SK-N-SH (cell line): ENCODE measurements at regions not wholly inside any gene's neighbourhood (a gene's known extent, or its start where the extent isn't known, plus 50 kb on each side); places are given as distances from the start of the nearest gene placed in this dataset.
A peak's percentile ranks its signal among the peaks of the same experiment; 100 is the strongest.

ENCODE experiments used
- CTCF ChIA-PET: fragments of 300-600, 350-600 bp; formaldehyde crosslinking; extraction: SDS; loops from one replicate; lab custom pipeline; 2021; lab: Yijun Ruan, JAX
- POLR2A ChIA-PET: fragments of 350-600 bp; sonication (Branson Sonifier 250); formaldehyde crosslinking; extraction: SDS; loops from one replicate; lab custom pipeline; 2020; ENCODE audit warnings: antibody characterized with exemption, inconsistent platforms; lab: Yijun Ruan, JAX
- DNase-seq: peaks from one replicate; pipeline ENCODE4 v3.0.0; 2012
- H2AFZ ChIP-seq: fragments of 200-600 bp; sonication (generic); 2 replicates; pipeline ENCODE4 v1.8.1; 2016; ENCODE audit warnings: antibody characterized with exemption, mild to moderate bottlenecking, low read depth
- H3F3A ChIP-seq: fragments of 200-600 bp; sonication (generic); replicated peaks from 2 replicates; pipeline ENCODE3; 2016; ENCODE audit warnings: antibody characterized with exemption, mild to moderate bottlenecking; ENCODE audit not compliant: insufficient read depth
- H3K27ac ChIP-seq, 2 experiments: fragments of 200-500 bp in 1 of 2; fragments of 200-600 bp in 1 of 2; sonication (Bioruptor generic) in 1 of 2; sonication (generic), shearing (Covaris generic) in 1 of 2; 2 replicates each; pipeline versions ENCODE4 v1.5.1 to v1.6.1; 2014 to 2016; ENCODE audit warnings: low read depth in 2 of 2, inconsistent platforms in 1 of 2, low read length in 1 of 2, mild to moderate bottlenecking in 1 of 2, mixed read lengths in 1 of 2
- H3K27me3 ChIP-seq: fragments of 200-600 bp; sonication (generic), shearing (Covaris generic); 2 replicates; pipeline ENCODE4 v1.6.1; 2016; ENCODE audit warnings: mixed run types; ENCODE audit not compliant: insufficient read depth
- H3K36me3 ChIP-seq, 2 experiments: fragments of 200-500 bp in 1 of 2; fragments of 200-600 bp in 1 of 2; sonication (Bioruptor generic) in 1 of 2; sonication (generic) in 1 of 2; replicated peaks in 1 of 2; 2 replicates each; pipeline versions ENCODE3 to v1.5.1; 2014 to 2016; ENCODE audit warnings: low read length in 1 of 2, mild to moderate bottlenecking in 1 of 2; ENCODE audit not compliant: insufficient read depth in 2 of 2, control insufficient read depth in 1 of 2
- H3K4me1 ChIP-seq, 2 experiments: fragments of 200-500 bp in 1 of 2; fragments of 200-600 bp in 1 of 2; sonication (Bioruptor generic) in 1 of 2; sonication (generic), shearing (Covaris generic) in 1 of 2; 2 replicates each; pipeline versions ENCODE4 v1.5.1 to v1.6.1; 2014 to 2016; ENCODE audit warnings: low read depth in 1 of 2, low read length in 1 of 2, mixed run types in 1 of 2; ENCODE audit not compliant: insufficient read depth in 2 of 2, control insufficient read depth in 1 of 2
- H3K4me2 ChIP-seq: fragments of 200-600 bp; sonication (generic), shearing (Covaris generic); 2 replicates; pipeline ENCODE4 v1.6.1; 2017; ENCODE audit warnings: mixed run types
- H3K4me3 ChIP-seq, 2 experiments: fragments of 200-500 bp in 1 of 2; fragments of 200-600 bp in 1 of 2; sonication (Bioruptor generic) in 1 of 2; sonication (generic), shearing (Covaris generic) in 1 of 2; 2 replicates each; pipeline versions ENCODE4 v1.5.1 to v1.8.1; 2014 to 2016; ENCODE audit warnings: low read depth in 2 of 2, inconsistent platforms in 1 of 2, low read length in 1 of 2, mild to moderate bottlenecking in 1 of 2, mixed read lengths in 1 of 2, moderate library complexity in 1 of 2
- H3K79me2 ChIP-seq: fragments of 200-600 bp; sonication (generic); 2 replicates; pipeline ENCODE4 v1.8.1; 2017; ENCODE audit warnings: mild to moderate bottlenecking; ENCODE audit not compliant: insufficient read depth
- H3K9ac ChIP-seq: fragments of 200-600 bp; sonication (generic); 2 replicates; pipeline ENCODE4 v1.6.1; 2017; ENCODE audit warnings: mixed run types
- H3K9me2 ChIP-seq: fragments of 200-600 bp; sonication (generic); 2 replicates; pipeline ENCODE4 v1.6.1; 2017; ENCODE audit warnings: mixed run types
- H3K9me3 ChIP-seq: fragments of 200-600 bp; sonication (generic); 2 replicates; pipeline ENCODE4 v1.6.1; 2017; ENCODE audit warnings: mixed run types, mild to moderate bottlenecking, moderate library complexity
- H4K20me1 ChIP-seq: fragments of 200-600 bp; sonication (generic); 2 replicates; pipeline ENCODE4 v1.6.1; 2017; ENCODE audit warnings: mild to moderate bottlenecking, mixed run types; ENCODE audit not compliant: insufficient read depth
- CHD2 ChIP-seq: fragments of 150-350 bp; IDR thresholded peaks from 2 replicates; pipeline ENCODE4 v1.6.1; 2018; ENCODE audit warnings: low read length; ENCODE audit not compliant: partially characterized antibody
- CTCF ChIP-seq: fragments of 200-600 bp; sonication (generic); IDR thresholded peaks from 2 replicates; pipeline ENCODE4 v1.6.1; 2017; ENCODE audit warnings: antibody characterized with exemption, mild to moderate bottlenecking, moderate library complexity
- ELF1 ChIP-seq: IDR thresholded peaks from 2 replicates; pipeline ENCODE4 v1.4.0; 2012
- EP300 ChIP-seq, 2 experiments: IDR thresholded peaks; 2 replicates each; pipeline versions ENCODE4 v1.4.0 to v1.6.1; 2012; ENCODE audit warnings: borderline replicate concordance in 1 of 2, low read depth in 1 of 2, low read length in 1 of 2
- EZH2phosphoT487 ChIP-seq: fragments of 200-600 bp; sonication (generic); IDR thresholded peaks from 2 replicates; pipeline ENCODE4 v1.6.1; 2017; ENCODE audit warnings: low read depth, mixed run types, mild to moderate bottlenecking, antibody characterized with exemption, moderate library complexity, borderline replicate concordance
- FOXJ3 ChIP-seq: sonication (generic); formaldehyde crosslinking; IDR thresholded peaks from 2 replicates; pipeline ENCODE4 v1.5.1; 2020; ENCODE audit warnings: mild to moderate bottlenecking, missing genetic modification reagents
- GATA2 ChIP-seq: sonication (generic); formaldehyde crosslinking; IDR thresholded peaks from 2 replicates; pipeline ENCODE4 v1.5.0; 2020; ENCODE audit warnings: mild to moderate bottlenecking, missing genetic modification reagents
- MEF2A ChIP-seq: IDR thresholded peaks from 2 replicates; pipeline ENCODE4 v1.4.0; 2012; ENCODE audit warnings: low read depth, borderline replicate concordance
- NFIC ChIP-seq: IDR thresholded peaks from 2 replicates; pipeline ENCODE4 v1.4.0; 2012; ENCODE audit warnings: borderline replicate concordance
- RFX5 ChIP-seq: IDR thresholded peaks from 2 replicates; pipeline ENCODE4 v1.6.1; 2012; ENCODE audit warnings: mild to moderate bottlenecking, improper control_type of control experiment, low read length
- RXRA ChIP-seq: IDR thresholded peaks from 2 replicates; pipeline ENCODE4 v1.4.0; 2012; ENCODE audit warnings: low read depth, mild to moderate bottlenecking, borderline replicate concordance
- SIN3A ChIP-seq: IDR thresholded peaks from 2 replicates; pipeline ENCODE4 v1.6.1; 2012; ENCODE audit warnings: low read depth, mild to moderate bottlenecking, low read length, moderate library complexity, borderline replicate concordance
- SMC3 ChIP-seq: IDR thresholded peaks from 2 replicates; pipeline ENCODE4 v1.6.1; 2012; ENCODE audit warnings: low read depth, low read length, improper control_type of control experiment
- TCF12 ChIP-seq: IDR thresholded peaks from 2 replicates; pipeline ENCODE4 v1.4.0; 2012
- USF1 ChIP-seq: IDR thresholded peaks from 2 replicates; pipeline ENCODE4 v1.4.0; 2012; ENCODE audit warnings: low read depth, borderline replicate concordance
- USF2 ChIP-seq: fragments of 150-350 bp; IDR thresholded peaks from 2 replicates; pipeline ENCODE4 v1.6.1; 2017; ENCODE audit warnings: antibody characterized with exemption, low read length, low read depth, borderline replicate concordance
- YY1 ChIP-seq: IDR thresholded peaks from 2 replicates; pipeline ENCODE4 v1.4.0; 2012; ENCODE audit warnings: low read depth, mild to moderate bottlenecking
- ZBTB33 ChIP-seq: IDR thresholded peaks from 2 replicates; pipeline ENCODE4 v1.4.0; 2012; ENCODE audit warnings: low read depth, borderline replicate concordance
- WGBS: methylation state at CpG from one replicate; pipeline ENCODE4 v1.1.6; 2017; ENCODE audit warnings: low lambda C conversion rate; 5-methylcytosine and 5-hydroxymethylcytosine counted together
- TF ChIP-seq, protein P1 (sequence below): IDR thresholded peaks from 2 replicates; pipeline ENCODE4; 2012
- TF ChIP-seq, protein P2 (sequence below): IDR thresholded peaks from 2 replicates; pipeline ENCODE4 v1.4.0; 2012; ENCODE audit warnings: low read depth

DNA sequence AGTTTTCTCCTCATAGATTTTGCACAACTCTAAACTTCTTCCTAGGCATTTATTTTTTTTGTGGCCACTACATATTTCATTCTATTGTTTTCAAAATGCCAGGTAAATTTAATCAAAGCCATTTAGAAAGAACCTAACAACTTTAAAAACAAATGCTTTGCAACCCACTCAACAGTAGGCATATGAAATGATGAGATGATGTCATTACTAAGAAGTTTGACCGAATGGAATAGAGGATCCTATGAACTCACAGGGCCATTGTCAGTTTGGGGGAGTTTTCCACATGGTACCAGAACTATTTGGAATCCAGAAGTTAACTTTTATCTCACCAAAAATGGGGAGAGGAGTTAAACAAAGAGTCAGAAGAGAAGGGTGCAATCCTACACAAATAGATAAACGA, 100.7 kb upstream of the INHBA start:
- no peaks in the 10 kb centered on the region for H3K9me3 ChIP-seq
- DNase-seq: no peak
- no peak overlapping the region for H3K4me2 ChIP-seq
- H3K4me1 ChIP-seq: peaks cover 0 to 5% of the 10 kb centered on the region in 2 experiments; a peak in 1 of 4 replicates
- H3K27me3 ChIP-seq: no peaks in the 10 kb centered on the region
- H3K9ac ChIP-seq: no peak overlapping the region
- H3K27ac ChIP-seq: no peak overlapping the region
- 21% methylated on average over 2 of the region's 2 CpGs for WGBS
- H4K20me1 ChIP-seq: no peaks in the 10 kb centered on the region
- H2AFZ ChIP-seq: peak overlapping the region; percentile 45; the same call in 1 of the 2 replicates
- TF ChIP-seq, protein P1, sequence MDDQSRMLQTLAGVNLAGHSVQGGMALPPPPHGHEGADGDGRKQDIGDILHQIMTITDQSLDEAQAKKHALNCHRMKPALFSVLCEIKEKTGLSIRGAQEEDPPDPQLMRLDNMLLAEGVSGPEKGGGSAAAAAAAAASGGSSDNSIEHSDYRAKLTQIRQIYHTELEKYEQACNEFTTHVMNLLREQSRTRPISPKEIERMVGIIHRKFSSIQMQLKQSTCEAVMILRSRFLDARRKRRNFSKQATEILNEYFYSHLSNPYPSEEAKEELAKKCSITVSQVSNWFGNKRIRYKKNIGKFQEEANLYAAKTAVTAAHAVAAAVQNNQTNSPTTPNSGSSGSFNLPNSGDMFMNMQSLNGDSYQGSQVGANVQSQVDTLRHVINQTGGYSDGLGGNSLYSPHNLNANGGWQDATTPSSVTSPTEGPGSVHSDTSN: no peak
- TF ChIP-seq CHD2: no peak
- TF ChIP-seq ZBTB33: no peak
- TF ChIP-seq EZH2phosphoT487: no peak
- no peak for TF ChIP-seq YY1
- TF ChIP-seq FOXJ3 (CRISPR knock-in tag): no peak
- TF ChIP-seq RFX5: no peak
- no peak for TF ChIP-seq RXRA
- TF ChIP-seq ELF1: no peak
- no peak for TF ChIP-seq CTCF
- TF ChIP-seq MEF2A: no peak
- TF ChIP-seq NFIC: no peak
- no peak for TF ChIP-seq SIN3A
- no peak for TF ChIP-seq GATA2 (CRISPR knock-in tag)
- TF ChIP-seq TCF12: no peak
- TF ChIP-seq USF1: no peak
- no peak for TF ChIP-seq SMC3
- no peak for TF ChIP-seq USF2
- TF ChIP-seq EP300 (IDR thresholded peaks at IDR 0.05; ENCODE audit: borderline replicate concordance in 1 of 2, low read depth in 1 of 2, low read length in 1 of 2): no peak
- TF ChIP-seq, protein P2, sequence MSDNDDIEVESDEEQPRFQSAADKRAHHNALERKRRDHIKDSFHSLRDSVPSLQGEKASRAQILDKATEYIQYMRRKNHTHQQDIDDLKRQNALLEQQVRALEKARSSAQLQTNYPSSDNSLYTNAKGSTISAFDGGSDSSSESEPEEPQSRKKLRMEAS: no peak
- H3K79me2 ChIP-seq: no peaks in the 10 kb centered on the region
- ChIA-PET POLR2A (no interaction called here), CTCF (no interaction called here)
- no peaks in the 10 kb centered on the region for H3K9me2 ChIP-seq
- peaks cover 11% of the 10 kb centered on the region for H3F3A ChIP-seq
- H3K36me3 ChIP-seq: no peaks in the 10 kb centered on the region
- no peak overlapping the region for H3K4me3 ChIP-seq
